Neutrophil (primary cell): ENCODE measurements at regions not wholly inside any gene's neighbourhood (a gene's known extent, or its start where the extent isn't known, plus 50 kb on each side); places are given as distances from the start of the nearest gene placed in this dataset.
"Not testable (repeated sequence)": the region's sequence is repeated elsewhere in the genome, so short reads cannot be mapped to it uniquely, and the experiment has no call there.

Source experiments
- H3K27ac ChIP-seq: fragments of 200-600 bp; sonication (generic); 2 replicates; pipeline ENCODE4 v1.5.1; 2016; ENCODE audit warnings: mild to moderate bottlenecking, moderate library complexity
- H3K27me3 ChIP-seq: fragments of 200-600 bp; sonication (generic); 2 replicates; pipeline ENCODE4 v1.6.0; 2016; ENCODE audit warnings: mild to moderate bottlenecking
- H3K36me3 ChIP-seq: fragments of 200-600 bp; sonication (generic); 2 replicates; pipeline ENCODE4 v1.5.1; 2017
- H3K4me1 ChIP-seq, 2 experiments: fragments of 200-600 bp in 1 of 2; sonication (generic) in 1 of 2; 1 replicate in 1 of 2; 2 replicates in 1 of 2; pipeline versions ENCODE4 v1.5.1 to v1.6.1; 2013 to 2016; ENCODE audit warnings: low read depth in 1 of 2, low read length in 1 of 2, mild to moderate bottlenecking in 1 of 2, moderate library complexity in 1 of 2; ENCODE audit not compliant: control insufficient read depth in 1 of 2, insufficient read depth in 1 of 2
- H3K4me3 ChIP-seq, 2 experiments: fragments of 200-600 bp in 1 of 2; sonication (generic) in 1 of 2; 1 replicate in 1 of 2; 2 replicates in 1 of 2; pipeline ENCODE4 v1.5.1; 2013 to 2016; ENCODE audit warnings: low read depth in 1 of 2, low read length in 1 of 2, mild to moderate bottlenecking in 1 of 2, moderate library complexity in 1 of 2
- H3K9me3 ChIP-seq: fragments of 200-600 bp; sonication (generic); 2 replicates; pipeline ENCODE4 v1.5.1; 2016
- CTCF ChIP-seq: fragments of 200-600 bp; sonication (generic); IDR thresholded peaks from 2 replicates; pipeline ENCODE4 v1.5.1; 2016; ENCODE audit warnings: antibody characterized with exemption

- Histone ChIP-seq H3K4me3 (no peak overlapping the region), H3K4me1 (no peaks in the 10 kb centered on the region), H3K36me3 (no peaks in the 10 kb centered on the region), H3K27ac (no peak overlapping the region), H3K27me3 (peaks cover 14% of the 10 kb centered on the region), H3K9me3 (no peaks in the 10 kb centered on the region)
- TF ChIP-seq CTCF: no peak
Measured at GRCh38 chr10:6795541-6795940, 215.5 kb upstream of the PRKCQ start.

- H3K27me3 ChIP-seq: peaks cover 17% of the 10 kb centered on the region
- not testable (repeated sequence) for H3K4me1 ChIP-seq, H3K36me3 ChIP-seq, H3K27ac ChIP-seq, H3K4me3 ChIP-seq, H3K9me3 ChIP-seq
Measured at GRCh38 chr10:6794841-6795240, 214.8 kb upstream of the PRKCQ start.

DNA sequence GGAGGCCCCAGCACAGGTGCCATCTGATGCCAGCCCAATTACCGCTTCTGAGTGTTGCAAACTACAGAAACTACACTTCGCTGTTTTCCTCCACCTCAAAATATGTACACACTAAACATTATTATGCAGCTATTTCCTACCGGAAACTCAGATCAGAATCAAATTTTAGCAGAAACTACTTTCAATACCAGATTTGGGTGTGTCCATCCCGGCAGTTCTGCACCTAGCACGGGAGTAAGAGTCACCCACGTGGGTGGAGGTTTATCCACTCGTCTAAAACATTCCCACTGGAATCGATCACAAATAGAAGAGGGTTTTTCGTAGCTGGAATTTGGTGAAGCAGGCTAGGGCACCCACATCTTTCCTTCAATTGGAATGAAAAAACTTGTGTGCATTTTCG, 214.4 kb upstream of the PRKCQ start:
- Histone ChIP-seq H3K27ac (no peak overlapping the region), H3K27me3 (peaks cover 17% of the 10 kb centered on the region), H3K4me1 (no peaks in the 10 kb centered on the region), H3K4me3 (no peak overlapping the region), H3K9me3 (no peaks in the 10 kb centered on the region), H3K36me3 (no peaks in the 10 kb centered on the region)
- no peak for TF ChIP-seq CTCF

DNA sequence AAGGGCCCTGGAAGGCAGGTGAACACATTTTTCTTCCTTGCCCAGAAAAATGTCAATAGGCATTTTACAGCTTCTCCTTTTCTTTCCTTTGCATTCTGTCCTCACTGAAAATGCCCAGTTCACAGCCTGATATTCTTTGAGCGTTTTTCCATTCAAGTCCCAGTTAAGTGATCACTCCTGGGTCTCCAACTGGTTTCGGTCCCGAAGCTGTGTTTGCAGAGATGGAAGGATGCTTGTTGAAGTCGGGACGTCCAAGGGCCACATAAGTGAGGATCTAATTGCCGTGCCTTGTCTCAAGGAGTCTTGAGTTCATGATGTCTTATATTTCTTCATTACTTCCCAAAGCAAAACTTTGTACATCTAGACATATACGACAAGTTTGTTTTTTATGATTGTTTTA, 208.7 kb upstream of the PRKCQ start:
- TF ChIP-seq CTCF: no peak
- Histone ChIP-seq H3K36me3 (no peaks in the 10 kb centered on the region), H3K27ac (no peak overlapping the region), H3K27me3 (peaks cover 22% of the 10 kb centered on the region), H3K4me3 (no peak overlapping the region), H3K9me3 (no peaks in the 10 kb centered on the region), H3K4me1 (no peaks in the 10 kb centered on the region)

GRCh38 chr10:6788231-6788630, 208.2 kb upstream of the PRKCQ start:
- Histone ChIP-seq H3K4me3 (no peak overlapping the region), H3K36me3 (no peaks in the 10 kb centered on the region), H3K4me1 (no peaks in the 10 kb centered on the region), H3K27ac (no peak overlapping the region), H3K27me3 (peaks cover 22% of the 10 kb centered on the region), H3K9me3 (no peaks in the 10 kb centered on the region)
- no peak for TF ChIP-seq CTCF

DNA sequence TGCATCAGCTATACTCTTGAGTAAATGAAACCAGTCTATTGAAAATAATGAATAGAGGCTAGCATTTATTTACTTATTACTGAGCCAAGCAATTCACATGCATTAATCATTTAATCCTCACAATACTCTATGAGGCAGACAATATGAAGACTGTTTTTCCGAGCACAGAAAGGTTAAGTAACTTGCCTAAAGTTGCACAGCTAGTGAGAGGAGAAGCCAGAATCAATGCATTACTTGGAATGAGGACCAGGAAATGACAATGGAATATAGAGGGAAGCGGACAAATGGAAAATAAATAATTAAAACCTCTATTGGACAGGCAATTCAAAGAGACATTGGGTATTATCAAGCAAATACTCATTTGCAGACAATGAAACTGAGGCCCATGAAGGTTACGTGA, 207.6 kb upstream of the PRKCQ start:
- TF ChIP-seq CTCF: no peak
- H3K27me3 ChIP-seq: peaks cover 22% of the 10 kb centered on the region
- no peaks in the 10 kb centered on the region for H3K36me3 ChIP-seq
- no peaks in the 10 kb centered on the region for H3K9me3 ChIP-seq
- H3K27ac ChIP-seq: no peak overlapping the region
- no peak overlapping the region for H3K4me3 ChIP-seq
- H3K4me1 ChIP-seq: no peaks in the 10 kb centered on the region
